ENCODE measurements at regions not wholly inside any gene's neighbourhood (a gene's known extent, or its start where the extent isn't known, plus 50 kb on each side); places are given as distances from the start of the nearest gene placed in this dataset.
A peak's percentile ranks its signal among the peaks of the same experiment; 100 is the strongest.
"Not testable (repeated sequence)": the region's sequence is repeated elsewhere in the genome, so short reads cannot be mapped to it uniquely, and the experiment has no call there.

DNA sequence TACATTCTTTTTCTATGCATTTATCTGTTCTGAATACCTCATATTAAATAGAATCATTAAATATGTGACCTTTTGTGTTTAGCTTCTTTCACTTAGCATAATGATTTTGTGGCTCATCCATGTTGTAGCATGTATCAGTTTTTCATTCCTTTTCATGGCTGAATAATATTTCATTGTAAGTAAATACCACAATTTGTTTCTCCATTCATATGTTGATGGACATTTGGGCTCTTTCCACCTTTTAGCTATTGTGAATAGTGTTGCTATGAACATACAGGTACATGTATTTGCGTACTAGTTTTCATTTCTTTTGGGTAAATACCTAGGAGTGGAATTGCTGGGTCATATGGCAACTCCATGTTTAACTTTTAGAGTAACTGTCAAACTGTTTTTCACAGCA lies 85.1 kb downstream of the GNL3L start:
- Histone ChIP-seq H3K36me3 (replicated peaks; ENCODE audit: control insufficient read depth, insufficient read depth, low read length) (no peaks in the 10 kb centered on the region), H3K27me3 (ENCODE audit: control insufficient read depth, insufficient read depth, low read length) (no peaks in the 10 kb centered on the region), H3K4me3 (ENCODE audit: insufficient read depth, low read depth, low read length) (no peak overlapping the region)
- DNase-seq: no peak

DNA sequence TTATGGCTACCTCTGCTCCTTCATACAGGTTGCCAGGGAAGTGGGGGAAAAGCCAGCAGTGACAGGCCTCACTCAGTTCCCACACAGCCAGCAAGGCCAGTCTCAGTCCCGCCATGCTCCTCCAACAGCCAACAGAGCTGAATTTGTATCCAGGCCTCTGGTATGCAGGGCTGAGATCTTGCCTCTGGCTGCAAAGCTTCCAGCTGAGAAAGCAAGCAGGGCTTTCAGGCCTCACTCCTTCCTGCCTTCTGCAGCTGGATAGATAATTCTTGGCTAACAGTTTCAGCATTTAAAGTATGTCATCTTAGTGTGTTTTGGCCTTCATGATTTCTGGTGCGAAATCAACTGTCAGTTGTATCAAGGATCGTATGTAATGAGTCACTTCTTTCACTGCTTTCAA lies 103.6 kb downstream of the GNL3L start:
- Histone ChIP-seq H3K27me3 (ENCODE audit: control insufficient read depth, insufficient read depth, low read length) (no peaks in the 10 kb centered on the region), H3K4me3 (ENCODE audit: insufficient read depth, low read depth, low read length) (no peak overlapping the region), H3K36me3 (replicated peaks; ENCODE audit: control insufficient read depth, insufficient read depth, low read length) (no peaks in the 10 kb centered on the region)
- DNase-seq: no peak

DNA sequence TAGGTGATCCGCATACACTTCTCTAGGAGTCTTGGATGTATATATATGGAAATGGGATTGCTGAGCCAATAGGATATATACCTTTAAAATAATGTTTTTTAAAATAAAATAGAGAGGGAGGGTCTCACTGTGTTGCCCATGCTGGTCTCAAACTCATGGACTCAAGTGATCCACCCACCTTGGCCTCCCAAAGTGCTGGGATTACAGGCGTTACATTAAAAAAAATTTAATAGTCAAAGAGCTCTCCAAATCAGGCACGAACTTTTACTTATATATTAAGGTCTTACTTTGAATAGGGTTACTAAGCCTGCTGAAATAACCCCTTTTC lies 109.0 kb downstream of the GNL3L start:
- no peak for DNase-seq
- H3K4me3 ChIP-seq (ENCODE audit: insufficient read depth, low read depth, low read length): peak overlapping the region; percentile 5; the same call in 1 of the 2 replicates
- H3K36me3 ChIP-seq (replicated peaks; ENCODE audit: control insufficient read depth, insufficient read depth, low read length): no peaks in the 10 kb centered on the region

DNA sequence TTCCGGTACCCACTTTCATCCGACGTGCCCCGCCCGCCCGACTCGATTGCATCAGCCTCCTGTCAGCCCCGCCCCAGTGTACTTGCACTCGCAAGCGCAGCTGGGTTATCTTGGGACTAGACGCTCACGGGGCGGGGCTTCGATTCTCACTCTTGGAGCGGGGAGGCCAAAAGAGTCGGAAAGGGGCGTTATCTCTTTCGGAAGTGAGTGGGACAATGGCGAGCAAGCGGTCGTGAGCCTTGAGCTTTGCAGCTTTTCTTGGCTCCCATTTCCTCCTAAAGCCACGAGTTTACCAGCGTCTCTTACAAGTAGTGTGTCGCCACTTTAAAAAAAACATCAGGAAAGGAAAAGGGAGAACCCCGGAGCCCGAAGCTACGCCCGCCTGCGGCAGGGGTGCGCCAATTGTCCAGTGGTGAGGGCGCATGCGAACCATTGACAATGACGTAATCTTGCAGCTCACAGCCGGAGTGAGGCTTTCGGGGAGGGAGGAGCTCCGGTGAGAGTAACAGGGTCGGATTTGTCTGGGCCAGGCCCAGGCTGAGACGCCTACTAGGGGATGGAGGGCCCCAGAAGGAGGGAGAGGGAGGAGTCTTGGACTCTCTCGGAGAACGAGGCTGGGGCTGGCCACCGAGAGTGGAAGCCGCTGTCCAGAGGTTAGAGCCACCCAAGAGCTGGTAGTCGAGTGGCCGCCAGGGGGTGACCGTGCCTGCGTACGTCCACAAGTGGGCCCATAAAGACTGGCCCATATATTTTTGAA lies 109.5 kb downstream of the GNL3L start:
- H3K27me3 ChIP-seq (ENCODE audit: control insufficient read depth, insufficient read depth, low read length): no peaks in the 10 kb centered on the region
- peak overlapping the region; percentile 60 for H3K4me3 ChIP-seq (ENCODE audit: insufficient read depth, low read depth, low read length)
- DNase-seq: peak; percentile 80
- no peaks in the 10 kb centered on the region for H3K36me3 ChIP-seq (replicated peaks; ENCODE audit: control insufficient read depth, insufficient read depth, low read length)

More for the DNA sequence above, 109.0 kb downstream of the GNL3L start:
- H3K27me3 ChIP-seq (ENCODE audit: control insufficient read depth, insufficient read depth, low read length): no peaks in the 10 kb centered on the region

DNA sequence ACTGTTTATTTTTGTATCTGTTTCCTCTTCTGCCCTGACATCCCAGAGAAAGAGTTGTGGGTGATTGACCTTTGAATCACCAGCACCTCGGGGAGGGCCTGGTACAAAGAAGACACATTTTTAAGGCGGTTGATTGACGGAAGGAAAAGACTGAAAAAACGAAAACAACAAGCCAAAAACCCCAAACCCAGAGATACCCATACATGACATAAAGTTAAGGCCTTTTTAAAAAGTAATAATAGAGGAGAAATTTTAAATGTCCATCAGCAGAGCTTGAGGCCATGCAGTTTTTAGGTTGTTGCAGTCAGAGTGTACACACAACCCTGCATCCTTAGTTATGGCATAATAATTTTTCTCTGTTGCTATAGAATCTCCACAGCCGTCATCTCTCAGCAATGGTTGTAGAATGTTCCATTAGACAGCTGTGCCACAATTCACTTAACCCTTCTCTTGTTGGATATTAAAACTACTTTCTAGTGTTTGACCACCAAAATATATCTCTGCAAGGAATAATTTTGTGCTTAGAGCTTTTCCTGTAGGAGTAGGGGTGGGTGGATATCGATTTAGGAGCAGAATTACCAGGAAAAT lies 110.2 kb downstream of the GNL3L start:
- Histone ChIP-seq H3K27me3 (ENCODE audit: control insufficient read depth, insufficient read depth, low read length) (no peaks in the 10 kb centered on the region), H3K4me3 (ENCODE audit: insufficient read depth, low read depth, low read length) (peak overlapping the region; percentile 60), H3K36me3 (replicated peaks; ENCODE audit: control insufficient read depth, insufficient read depth, low read length) (no peaks in the 10 kb centered on the region)
- no peak for DNase-seq

DNA sequence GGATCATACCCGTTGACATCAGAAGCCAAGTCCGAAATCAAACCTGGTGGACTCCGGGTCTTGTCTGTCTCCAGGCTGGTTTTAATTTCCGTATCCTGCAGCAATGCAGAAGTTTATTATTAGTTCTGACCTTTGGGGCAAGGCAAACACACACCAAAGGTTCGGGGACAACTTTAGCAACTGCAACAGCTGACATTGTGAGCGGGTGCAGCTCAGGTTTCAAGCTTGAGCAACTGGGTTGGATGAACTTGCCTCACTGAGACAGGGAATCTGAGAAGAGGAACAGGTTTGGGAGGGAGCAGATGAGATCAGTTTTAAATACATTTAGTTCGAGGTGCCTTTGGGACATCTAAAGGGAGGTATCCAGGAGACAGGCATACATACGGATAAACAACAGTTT lies 110.7 kb downstream of the GNL3L start:
- no peak for DNase-seq
- Histone ChIP-seq H3K27me3 (ENCODE audit: control insufficient read depth, insufficient read depth, low read length) (no peaks in the 10 kb centered on the region), H3K36me3 (replicated peaks; ENCODE audit: control insufficient read depth, insufficient read depth, low read length) (no peaks in the 10 kb centered on the region), H3K4me3 (ENCODE audit: insufficient read depth, low read depth, low read length) (no peak overlapping the region)

DNA sequence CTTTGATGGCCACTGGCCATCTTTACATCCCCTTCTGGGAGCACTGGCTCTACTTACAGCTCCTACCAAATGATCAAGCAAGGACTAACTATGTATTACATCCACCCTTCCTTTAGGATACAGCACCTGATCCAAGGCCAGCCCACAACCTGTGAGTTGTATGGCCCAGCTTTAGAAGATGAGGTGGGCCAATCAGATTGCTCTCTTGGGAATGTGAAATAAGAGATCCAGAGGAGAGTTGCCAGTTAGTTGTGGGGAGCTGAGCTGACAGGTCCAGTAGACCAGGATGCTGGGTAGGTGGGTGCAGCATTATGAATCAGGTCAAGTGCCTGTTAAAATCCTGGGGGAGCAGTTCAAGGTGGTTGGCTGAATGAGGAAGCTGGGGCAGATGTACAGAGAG lies 111.5 kb downstream of the GNL3L start:
- no peak overlapping the region for H3K4me3 ChIP-seq (ENCODE audit: insufficient read depth, low read depth, low read length)
- H3K36me3 ChIP-seq (replicated peaks; ENCODE audit: control insufficient read depth, insufficient read depth, low read length): no peaks in the 10 kb centered on the region
- DNase-seq: peak; percentile 26
- no peaks in the 10 kb centered on the region for H3K27me3 ChIP-seq (ENCODE audit: control insufficient read depth, insufficient read depth, low read length)

DNA sequence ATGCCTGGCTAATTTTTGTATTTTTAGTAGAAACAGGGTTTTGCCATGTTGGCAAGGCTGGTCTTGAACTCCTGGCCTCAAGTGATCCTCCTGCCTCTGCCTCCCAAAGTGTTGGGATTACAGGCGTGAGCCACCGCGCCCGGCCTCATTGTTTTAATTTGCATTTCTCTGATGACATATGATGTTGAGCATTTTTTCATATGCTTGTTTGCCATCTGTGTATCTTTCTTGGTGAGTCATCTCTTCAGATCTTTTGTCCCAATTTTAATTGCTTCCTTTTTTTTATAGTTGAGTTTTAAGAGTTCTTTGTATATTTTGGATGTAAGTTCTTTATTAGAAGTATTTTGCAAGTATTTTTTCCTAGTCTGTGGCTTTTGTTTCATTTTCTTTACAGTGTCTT lies 117.6 kb downstream of the GNL3L start:
- H3K36me3 ChIP-seq (replicated peaks; ENCODE audit: control insufficient read depth, insufficient read depth, low read length); DNase-seq; H3K27me3 ChIP-seq (ENCODE audit: control insufficient read depth, insufficient read depth, low read length); H3K4me3 ChIP-seq (ENCODE audit: insufficient read depth, low read depth, low read length): not testable (repeated sequence)

DNA sequence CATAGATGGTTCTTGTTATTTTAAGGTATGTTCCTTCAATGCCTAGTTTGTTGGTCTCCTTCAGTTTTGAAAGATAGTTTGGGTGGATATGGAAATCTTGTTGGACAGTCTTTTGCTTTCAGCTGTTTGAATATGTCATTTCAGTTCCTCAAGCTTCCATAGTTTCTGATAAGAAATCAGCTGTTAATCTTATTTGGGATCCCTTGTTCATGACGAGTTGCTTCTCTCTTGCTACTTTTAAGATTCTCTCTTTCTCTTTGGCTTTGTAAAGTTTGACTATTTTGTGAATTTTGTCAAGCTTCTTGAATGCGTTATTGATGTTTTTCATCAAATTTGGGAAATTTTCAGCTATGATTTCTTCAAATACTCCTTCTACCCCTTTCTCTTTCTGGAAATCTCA lies 129.5 kb downstream of the GNL3L start:
- no peak for DNase-seq
- no peaks in the 10 kb centered on the region for H3K36me3 ChIP-seq (replicated peaks; ENCODE audit: control insufficient read depth, insufficient read depth, low read length)
- H3K4me3 ChIP-seq (ENCODE audit: insufficient read depth, low read depth, low read length): no peak overlapping the region
- no peaks in the 10 kb centered on the region for H3K27me3 ChIP-seq (ENCODE audit: control insufficient read depth, insufficient read depth, low read length)

DNA sequence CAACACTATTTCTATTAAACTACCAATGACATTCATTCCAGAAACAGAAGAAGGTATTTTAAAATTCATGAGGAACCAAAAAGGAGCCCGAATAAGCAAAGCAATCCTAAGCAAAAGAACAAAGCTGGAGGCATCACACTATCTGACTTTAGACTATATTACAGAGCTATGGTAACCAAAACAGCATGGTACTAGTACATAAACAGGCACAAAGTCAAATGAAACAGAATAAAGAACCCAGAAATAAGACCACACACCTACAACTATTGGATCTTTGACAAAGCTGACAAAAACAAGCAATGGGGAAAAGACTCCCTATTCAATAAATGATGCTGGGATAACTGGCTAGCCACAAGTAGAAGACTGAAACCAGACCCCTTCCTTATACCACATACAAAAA lies 122.3 kb downstream of the ITIH6 start:
- Histone ChIP-seq H3K4me3 (ENCODE audit: insufficient read depth, low read depth, low read length) (no peak overlapping the region), H3K36me3 (replicated peaks; ENCODE audit: control insufficient read depth, insufficient read depth, low read length) (no peaks in the 10 kb centered on the region), H3K27me3 (ENCODE audit: control insufficient read depth, insufficient read depth, low read length) (no peaks in the 10 kb centered on the region)
- DNase-seq: no peak

DNA sequence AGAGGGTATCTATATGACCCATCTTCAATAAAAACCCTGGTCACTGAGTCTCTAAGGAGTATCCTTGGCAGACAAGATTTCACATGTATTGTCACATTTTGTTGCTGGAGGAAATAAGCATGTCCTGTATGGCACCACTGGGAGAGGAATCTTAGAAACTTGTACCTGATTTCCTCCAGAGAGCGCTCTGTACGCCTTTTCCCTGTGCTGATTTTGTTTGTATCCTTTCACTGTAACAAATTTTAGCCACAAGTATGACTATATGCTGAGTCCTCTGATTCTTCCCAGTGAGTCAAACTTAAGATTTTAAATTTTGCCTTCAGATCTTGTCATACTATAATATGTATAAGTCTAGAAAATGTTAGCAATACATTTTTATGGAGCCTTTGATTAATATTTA lies 102.8 kb downstream of the ITIH6 start:
- Histone ChIP-seq H3K36me3 (replicated peaks; ENCODE audit: control insufficient read depth, insufficient read depth, low read length) (no peaks in the 10 kb centered on the region), H3K27me3 (ENCODE audit: control insufficient read depth, insufficient read depth, low read length) (no peaks in the 10 kb centered on the region), H3K4me3 (ENCODE audit: insufficient read depth, low read depth, low read length) (no peak overlapping the region)
- no peak for DNase-seq

DNA sequence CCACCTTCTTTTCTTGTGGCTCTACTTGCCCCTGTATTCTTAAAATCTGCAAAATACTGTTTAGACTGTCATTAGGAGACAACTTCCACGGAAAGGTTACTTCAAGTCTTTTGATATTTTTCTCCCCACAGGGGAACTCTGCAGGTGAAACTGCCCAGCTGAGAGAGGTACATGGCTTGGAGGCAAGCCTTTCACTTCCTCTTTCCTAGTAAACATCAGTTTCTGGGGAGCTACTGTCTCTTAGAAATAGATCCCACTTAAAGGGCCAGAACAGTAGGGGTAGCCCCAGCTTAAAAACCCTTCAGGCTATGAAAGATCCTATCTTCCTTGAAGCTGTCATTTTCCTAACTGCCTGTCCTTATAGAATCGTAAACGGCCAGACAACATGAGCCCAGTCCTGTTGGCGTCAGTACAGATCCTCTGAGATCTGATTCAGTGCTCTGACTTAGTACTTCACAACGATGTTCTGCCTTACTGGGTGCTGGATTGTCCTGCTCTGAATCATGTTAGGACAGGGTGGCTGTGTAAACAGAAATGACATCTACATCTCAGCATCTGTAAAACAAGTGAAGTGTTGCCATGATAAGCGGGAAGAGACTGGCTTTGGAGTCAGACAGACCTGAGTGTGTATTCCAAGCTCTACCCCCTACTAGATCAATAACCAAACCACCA lies 102.1 kb downstream of the ITIH6 start:
- no peaks in the 10 kb centered on the region for H3K36me3 ChIP-seq (replicated peaks; ENCODE audit: control insufficient read depth, insufficient read depth, low read length)
- H3K27me3 ChIP-seq (ENCODE audit: control insufficient read depth, insufficient read depth, low read length): no peaks in the 10 kb centered on the region
- no peak overlapping the region for H3K4me3 ChIP-seq (ENCODE audit: insufficient read depth, low read depth, low read length)
- no peak for DNase-seq

Data from H7 (cell line).